GM21526 (cell line): ENCODE measurements at regions not wholly inside any gene's neighbourhood (a gene's known extent, or its start where the extent isn't known, plus 50 kb on each side); places are given as distances from the start of the nearest gene placed in this dataset.
A peak's percentile ranks its signal among the peaks of the same experiment; 100 is the strongest.

Experiments
- ATAC-seq: cut with Tn5 transposase; IDR thresholded peaks from one replicate; pipeline ENCODE4 v1.9.1; 2021; ENCODE audit warnings: moderate library complexity; ENCODE audit not compliant: unreplicated experiment, low FRiP score

GRCh38 chr3:72316501-72317279 lies 531.6 kb downstream of the SHQ1 start:
- no peak for ATAC-seq

- ATAC-seq, result no peak
Measured at GRCh38 chr3:72313308-72313707, 528.4 kb upstream of the PROK2 start.

- ATAC-seq, result peak; percentile 48
Measured at GRCh38 chr3:72312339-72312738, 527.4 kb upstream of the PROK2 start.

- ATAC-seq, result no peak
Measured at GRCh38 chr3:72311425-72311824, 526.5 kb upstream of the PROK2 start.

- ATAC-seq, result peak; percentile 78
Measured at GRCh38 chr3:72310419-72311380, 525.8 kb upstream of the PROK2 start.

GRCh38 chr3:72309661-72310418 lies 524.9 kb upstream of the PROK2 start:
- ATAC-seq, result no peak

GRCh38 chr3:72308641-72309040 lies 523.7 kb upstream of the PROK2 start:
- ATAC-seq, result no peak

- no peak for ATAC-seq
Measured at GRCh38 chr3:72307438-72308115, 522.6 kb upstream of the PROK2 start.

GRCh38 chr3:72306800-72307341 lies 521.9 kb upstream of the PROK2 start:
- ATAC-seq, result no peak

- no peak for ATAC-seq
Measured at GRCh38 chr3:72303926-72304325, 519.0 kb upstream of the PROK2 start.

GRCh38 chr3:72301779-72302178 lies 516.8 kb upstream of the PROK2 start:
- no peak for ATAC-seq

- ATAC-seq, result no peak
Measured at GRCh38 chr3:72300621-72301020, 515.7 kb upstream of the PROK2 start.

- ATAC-seq, result no peak
Measured at GRCh38 chr3:72299823-72300222, 514.9 kb upstream of the PROK2 start.

GRCh38 chr3:72299321-72299802 lies 514.4 kb upstream of the PROK2 start:
- no peak for ATAC-seq

- ATAC-seq, result no peak
Measured at GRCh38 chr3:72298201-72299152, 513.5 kb upstream of the PROK2 start.

- no peak for ATAC-seq
Measured at GRCh38 chr3:72297481-72297880, 512.5 kb upstream of the PROK2 start.

- no peak for ATAC-seq
Measured at GRCh38 chr3:72296477-72297111, 511.6 kb upstream of the PROK2 start.

- ATAC-seq, result no peak
Measured at GRCh38 chr3:72295962-72296450, 511.1 kb upstream of the PROK2 start.
